Transverse colon (tissue), 3 donors: ENCODE measurements at regions not wholly inside any gene's neighbourhood (a gene's known extent, or its start where the extent isn't known, plus 50 kb on each side); places are given as distances from the start of the nearest gene placed in this dataset.

Experiments
- CTCF ChIP-seq, 5 experiments: fragments of 200-600 bp in 3 of 5; fragments of 450-650 bp in 2 of 5; sonication (generic) in 3 of 5; IDR thresholded peaks; 1 replicate in 2 of 5; 2 replicates in 3 of 5; pipeline ENCODE4 v1.5.1; 2016 to 2017; ENCODE audit warnings: antibody characterized with exemption in 5 of 5, inconsistent platforms in 3 of 5, mild to moderate bottlenecking in 2 of 5, moderate library complexity in 1 of 5
- POLR2A ChIP-seq: fragments of 450-650 bp; IDR thresholded peaks from one replicate; pipeline ENCODE4 v1.6.1; 2016; ENCODE audit warnings: antibody characterized with exemption, mild to moderate bottlenecking, moderate library complexity

DNA sequence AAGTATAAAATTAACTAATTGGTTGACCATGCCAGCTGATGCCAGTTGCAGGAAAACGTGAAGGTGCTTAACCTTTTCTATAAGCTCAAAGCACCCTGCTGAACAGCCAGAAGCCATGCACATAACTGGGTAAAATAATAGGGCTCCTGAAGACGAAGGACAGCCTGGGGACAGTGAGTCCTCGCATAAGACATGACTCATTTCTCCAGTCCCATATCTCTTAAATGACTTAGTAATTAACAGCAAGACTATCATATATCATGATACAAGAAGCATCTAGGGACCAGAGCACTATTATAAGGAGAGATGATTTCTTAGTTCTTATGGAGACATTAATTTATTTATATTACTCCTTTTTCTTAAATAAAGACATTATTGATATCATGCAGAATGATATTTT is 100.5 kb upstream of the DOK6 start:
- no peak for TF ChIP-seq CTCF (IDR thresholded peaks at IDR 0.05)
- TF ChIP-seq POLR2A = no peak
